Suprapubic skin (tissue), 4 donors: ENCODE measurements at regions not wholly inside any gene's neighbourhood (a gene's known extent, or its start where the extent isn't known, plus 50 kb on each side); places are given as distances from the start of the nearest gene placed in this dataset.
A peak's percentile ranks its signal among the peaks of the same experiment; 100 is the strongest.

Source experiments
- DNase-seq, 2 donors: peaks; one replicate each; pipeline ENCODE4 v3.0.0-alpha.2; 2019; ENCODE audit warnings: low spot score in 2 of 2
- H3K27ac ChIP-seq: fragments of 200-600 bp; sonication (generic); one replicate; pipeline ENCODE4 v1.5.1; 2019
- H3K27me3 ChIP-seq: fragments of 200-600 bp; sonication (generic); one replicate; pipeline ENCODE4 v1.5.1; 2019
- H3K36me3 ChIP-seq: fragments of 200-600 bp; sonication (generic); one replicate; pipeline ENCODE4 v1.5.1; 2019
- H3K4me1 ChIP-seq: fragments of 200-600 bp; sonication (generic); one replicate; pipeline ENCODE4 v1.5.1; 2019
- H3K4me3 ChIP-seq: fragments of 200-600 bp; sonication (generic); one replicate; pipeline ENCODE4 v1.5.1; 2019; ENCODE audit warnings: mild to moderate bottlenecking
- H3K9me3 ChIP-seq: fragments of 200-600 bp; sonication (generic); one replicate; pipeline ENCODE4 v1.5.1; 2019
- EP300 ChIP-seq: sonication (generic); formaldehyde crosslinking; IDR thresholded peaks from one replicate; pipeline ENCODE4 v1.6.1; 2017; ENCODE audit warnings: antibody characterized with exemption
- POLR2A ChIP-seq, 2 donors: fragments of 450-650 bp; IDR thresholded peaks; one replicate each; pipeline ENCODE4 v1.6.1; 2017; ENCODE audit warnings: antibody characterized with exemption in 2 of 2, mild to moderate bottlenecking in 2 of 2, moderate library complexity in 2 of 2
- POLR2AphosphoS5 ChIP-seq, 3 donors: sonication (generic); formaldehyde crosslinking; IDR thresholded peaks; one replicate each; pipeline ENCODE4 v1.6.1; 2017; ENCODE audit warnings: antibody characterized with exemption in 3 of 3
- WGBS: methylation state at CpG from one replicate; pipeline ENCODE4 v1.1.5; 2018; 5-methylcytosine and 5-hydroxymethylcytosine counted together
- TF ChIP-seq, protein P1 (sequence below), 2 donors: fragments of 200-600 bp in 1 of 2; fragments of 450-650 bp in 1 of 2; sonication (generic) in 1 of 2; IDR thresholded peaks; one replicate each; pipeline ENCODE4 v1.5.1; 2016 to 2019; ENCODE audit warnings: antibody characterized with exemption in 2 of 2, mild to moderate bottlenecking in 1 of 2, moderate library complexity in 1 of 2

DNA sequence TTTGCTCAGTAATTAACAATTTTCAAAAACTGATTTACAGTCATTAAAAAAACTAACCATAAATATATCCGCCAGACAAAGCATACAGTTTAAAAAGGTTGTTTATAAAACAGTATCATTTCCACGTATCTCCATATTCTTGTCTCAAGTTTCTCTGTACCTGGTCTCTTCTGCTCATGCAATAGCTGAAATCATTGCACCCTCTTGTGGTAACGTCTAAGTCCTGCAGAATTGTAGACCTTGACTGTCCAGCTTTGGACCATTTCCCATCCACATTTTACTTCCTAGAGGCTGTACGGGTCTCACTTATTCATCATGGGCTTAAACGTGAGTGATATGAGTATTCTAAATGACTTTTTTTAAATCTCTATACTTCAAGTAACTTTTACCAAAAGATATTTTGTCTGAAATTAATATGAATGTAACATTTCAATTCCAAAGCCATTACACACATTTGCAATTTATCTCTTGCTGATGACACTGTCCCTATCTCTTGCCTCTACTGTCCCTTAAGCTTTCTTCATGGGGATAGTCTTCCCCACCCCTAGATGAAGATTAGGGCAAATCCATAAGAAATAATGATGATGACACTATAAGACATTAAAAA lies 118.5 kb downstream of the BTC start:
- Histone ChIP-seq H3K27ac (no peak overlapping the region), H3K27me3 (no peaks in the 10 kb centered on the region), H3K9me3 (no peaks in the 10 kb centered on the region), H3K36me3 (no peaks in the 10 kb centered on the region), H3K4me1 (no peaks in the 10 kb centered on the region), H3K4me3 (no peak overlapping the region)
- TF ChIP-seq EP300, result no peak
- TF ChIP-seq, protein P1, sequence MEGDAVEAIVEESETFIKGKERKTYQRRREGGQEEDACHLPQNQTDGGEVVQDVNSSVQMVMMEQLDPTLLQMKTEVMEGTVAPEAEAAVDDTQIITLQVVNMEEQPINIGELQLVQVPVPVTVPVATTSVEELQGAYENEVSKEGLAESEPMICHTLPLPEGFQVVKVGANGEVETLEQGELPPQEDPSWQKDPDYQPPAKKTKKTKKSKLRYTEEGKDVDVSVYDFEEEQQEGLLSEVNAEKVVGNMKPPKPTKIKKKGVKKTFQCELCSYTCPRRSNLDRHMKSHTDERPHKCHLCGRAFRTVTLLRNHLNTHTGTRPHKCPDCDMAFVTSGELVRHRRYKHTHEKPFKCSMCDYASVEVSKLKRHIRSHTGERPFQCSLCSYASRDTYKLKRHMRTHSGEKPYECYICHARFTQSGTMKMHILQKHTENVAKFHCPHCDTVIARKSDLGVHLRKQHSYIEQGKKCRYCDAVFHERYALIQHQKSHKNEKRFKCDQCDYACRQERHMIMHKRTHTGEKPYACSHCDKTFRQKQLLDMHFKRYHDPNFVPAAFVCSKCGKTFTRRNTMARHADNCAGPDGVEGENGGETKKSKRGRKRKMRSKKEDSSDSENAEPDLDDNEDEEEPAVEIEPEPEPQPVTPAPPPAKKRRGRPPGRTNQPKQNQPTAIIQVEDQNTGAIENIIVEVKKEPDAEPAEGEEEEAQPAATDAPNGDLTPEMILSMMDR (IDR thresholded peaks at IDR 0.05), result peak in 1 of 2 donors; percentile 58
- TF ChIP-seq POLR2A (IDR thresholded peaks at IDR 0.05), result no peak
- TF ChIP-seq POLR2AphosphoS5 (IDR thresholded peaks at IDR 0.05), result no peak
- no peak for DNase-seq
- WGBS, result 13% methylated on average over 5 of the region's 5 CpGs

GRCh38 chr4:74682567-74683359 lies 111.6 kb downstream of the BTC start:
- Histone ChIP-seq H3K4me1 (no peaks in the 10 kb centered on the region), H3K9me3 (no peaks in the 10 kb centered on the region), H3K27me3 (no peaks in the 10 kb centered on the region), H3K4me3 (no peak overlapping the region), H3K27ac (no peak overlapping the region), H3K36me3 (no peaks in the 10 kb centered on the region)
- WGBS, result 60% methylated on average over 2 of the region's 2 CpGs
- TF ChIP-seq, protein P1 (IDR thresholded peaks at IDR 0.05), result no peak
- no peak for TF ChIP-seq POLR2A (IDR thresholded peaks at IDR 0.05)
- TF ChIP-seq POLR2AphosphoS5 (IDR thresholded peaks at IDR 0.05), result no peak
- no peak for TF ChIP-seq EP300
- no peak for DNase-seq

DNA sequence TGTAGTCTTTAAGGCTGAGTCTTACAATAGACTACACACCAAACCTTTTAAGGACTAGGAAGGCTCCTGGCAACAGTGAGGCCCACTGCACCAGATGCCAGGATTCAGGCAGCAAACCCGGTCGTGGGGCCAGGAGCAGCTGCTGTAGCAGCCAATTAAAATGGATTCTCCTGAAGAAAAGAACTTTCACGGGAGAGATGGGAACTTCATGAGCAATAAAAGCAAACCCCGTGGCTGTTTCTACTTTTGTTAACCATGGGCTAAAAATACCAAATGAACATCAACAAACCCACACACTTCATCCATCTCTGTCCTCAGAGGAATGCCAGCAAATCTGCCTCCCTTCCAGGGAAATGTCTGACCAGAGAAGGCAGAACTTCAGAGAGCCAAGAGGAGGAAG lies 101.4 kb downstream of the BTC start:
- Histone ChIP-seq H3K9me3 (no peaks in the 10 kb centered on the region), H3K27ac (no peak overlapping the region), H3K36me3 (no peaks in the 10 kb centered on the region), H3K27me3 (no peaks in the 10 kb centered on the region), H3K4me3 (no peak overlapping the region), H3K4me1 (no peaks in the 10 kb centered on the region)
- 15% methylated on average over 4 of the region's 4 CpGs for WGBS
- DNase-seq, result no peak
- TF ChIP-seq POLR2AphosphoS5 (IDR thresholded peaks at IDR 0.05), result no peak
- no peak for TF ChIP-seq EP300
- TF ChIP-seq, protein P1 (IDR thresholded peaks at IDR 0.05), result no peak
- TF ChIP-seq POLR2A (IDR thresholded peaks at IDR 0.05), result no peak
